ENCODE measurements at regions not wholly inside any gene's neighbourhood (a gene's known extent, or its start where the extent isn't known, plus 50 kb on each side); places are given as distances from the start of the nearest gene placed in this dataset.

DNA sequence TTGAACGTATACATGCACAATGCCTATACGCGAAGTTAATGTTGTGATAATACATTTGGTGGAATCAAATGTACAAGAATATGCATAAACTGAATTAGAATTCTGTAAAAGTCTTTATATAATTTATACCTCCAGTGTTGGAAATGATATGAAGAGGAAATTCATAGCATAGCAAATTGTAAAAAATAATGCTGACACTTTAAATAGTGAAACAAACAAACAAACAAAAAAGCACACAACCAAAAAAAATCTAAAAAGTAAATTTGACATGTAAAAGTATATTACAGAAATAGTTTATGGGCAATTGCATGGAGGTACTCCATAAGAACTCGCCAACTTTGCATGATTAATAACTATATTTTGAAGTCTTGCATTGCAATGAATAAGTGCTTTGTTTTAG is 780.9 kb downstream of the TBC1D32 start:
- no peaks in the 10 kb centered on the region for H3K27me3 ChIP-seq (ENCODE audit: insufficient read depth, low read depth)
- H3K79me2 ChIP-seq (ENCODE audit: insufficient read depth, low read depth), result no peaks in the 10 kb centered on the region
- H3K4me3 ChIP-seq (IDR thresholded peaks at IDR 0.05; ENCODE audit: insufficient read depth, low read depth, low read length), result no peak overlapping the region
- H3K36me3 ChIP-seq (ENCODE audit: insufficient read depth), result no peaks in the 10 kb centered on the region
- H3K9ac ChIP-seq, result no peak overlapping the region
- H3K27ac ChIP-seq, result no peak overlapping the region
- H2AFZ ChIP-seq (ENCODE audit: low read depth), result no peak overlapping the region
- H4K20me1 ChIP-seq (ENCODE audit: insufficient read depth), result no peaks in the 10 kb centered on the region
- H3K4me2 ChIP-seq, result no peak overlapping the region
- TF ChIP-seq, protein P1, sequence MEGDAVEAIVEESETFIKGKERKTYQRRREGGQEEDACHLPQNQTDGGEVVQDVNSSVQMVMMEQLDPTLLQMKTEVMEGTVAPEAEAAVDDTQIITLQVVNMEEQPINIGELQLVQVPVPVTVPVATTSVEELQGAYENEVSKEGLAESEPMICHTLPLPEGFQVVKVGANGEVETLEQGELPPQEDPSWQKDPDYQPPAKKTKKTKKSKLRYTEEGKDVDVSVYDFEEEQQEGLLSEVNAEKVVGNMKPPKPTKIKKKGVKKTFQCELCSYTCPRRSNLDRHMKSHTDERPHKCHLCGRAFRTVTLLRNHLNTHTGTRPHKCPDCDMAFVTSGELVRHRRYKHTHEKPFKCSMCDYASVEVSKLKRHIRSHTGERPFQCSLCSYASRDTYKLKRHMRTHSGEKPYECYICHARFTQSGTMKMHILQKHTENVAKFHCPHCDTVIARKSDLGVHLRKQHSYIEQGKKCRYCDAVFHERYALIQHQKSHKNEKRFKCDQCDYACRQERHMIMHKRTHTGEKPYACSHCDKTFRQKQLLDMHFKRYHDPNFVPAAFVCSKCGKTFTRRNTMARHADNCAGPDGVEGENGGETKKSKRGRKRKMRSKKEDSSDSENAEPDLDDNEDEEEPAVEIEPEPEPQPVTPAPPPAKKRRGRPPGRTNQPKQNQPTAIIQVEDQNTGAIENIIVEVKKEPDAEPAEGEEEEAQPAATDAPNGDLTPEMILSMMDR (conservative IDR thresholded peaks at IDR 0.05; ENCODE audit: low read depth, low read length), result no peak
- no peaks in the 10 kb centered on the region for H3K4me1 ChIP-seq (ENCODE audit: low read depth, poor library complexity, severe bottlenecking)

DNA sequence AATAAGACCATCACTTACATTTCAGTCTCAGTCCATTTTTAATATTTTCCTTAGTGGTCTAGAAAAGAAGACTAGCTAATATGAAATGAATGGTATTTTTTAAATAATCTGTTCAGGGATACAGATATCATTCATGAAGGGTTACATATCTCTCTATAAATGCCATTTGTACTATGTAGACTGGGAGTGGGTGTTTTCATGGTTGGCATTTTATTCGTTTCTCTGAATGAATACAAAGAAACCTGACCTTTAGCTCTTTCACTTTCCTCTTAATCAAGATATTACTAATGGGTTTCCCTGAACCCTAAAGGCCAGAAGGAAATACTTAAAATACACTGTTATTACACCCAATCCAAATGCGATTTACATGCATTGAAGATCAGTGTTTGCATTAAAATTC is 788.9 kb downstream of the TBC1D32 start:
- no peaks in the 10 kb centered on the region for H3K27me3 ChIP-seq (ENCODE audit: insufficient read depth, low read depth)
- TF ChIP-seq, protein P1 (conservative IDR thresholded peaks at IDR 0.05; ENCODE audit: low read depth, low read length), result no peak
- H2AFZ ChIP-seq (ENCODE audit: low read depth), result no peak overlapping the region

DNA sequence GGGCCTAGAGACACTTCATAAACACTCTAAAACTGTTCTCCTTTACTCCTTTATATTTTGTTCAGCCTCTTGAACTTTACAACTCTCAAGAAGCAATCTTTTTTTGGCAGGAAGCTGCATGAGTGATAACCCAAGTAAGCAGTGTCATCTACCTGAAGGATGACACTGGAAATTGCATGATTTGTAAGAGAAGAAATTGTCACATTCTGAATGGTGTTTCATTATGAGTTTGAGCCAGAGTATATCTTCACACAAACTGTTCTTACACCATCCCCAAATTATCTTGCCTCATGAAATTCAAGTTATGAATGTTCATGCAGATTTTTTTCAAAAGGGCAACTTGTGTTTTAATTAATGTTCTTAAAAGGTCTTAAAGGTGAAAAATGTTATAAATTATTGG is 799.3 kb downstream of the TBC1D32 start:
- TF ChIP-seq, protein P1 (conservative IDR thresholded peaks at IDR 0.05; ENCODE audit: low read depth, low read length), result no peak
- Histone ChIP-seq H3K9ac (no peak overlapping the region), H3K4me3 (IDR thresholded peaks at IDR 0.05; ENCODE audit: insufficient read depth, low read depth, low read length) (no peak overlapping the region), H3K27ac (no peak overlapping the region), H3K36me3 (ENCODE audit: insufficient read depth) (no peaks in the 10 kb centered on the region), H4K20me1 (ENCODE audit: insufficient read depth) (no peaks in the 10 kb centered on the region), H3K27me3 (ENCODE audit: insufficient read depth, low read depth) (no peaks in the 10 kb centered on the region), H2AFZ (ENCODE audit: low read depth) (no peak overlapping the region), H3K79me2 (ENCODE audit: insufficient read depth, low read depth) (no peaks in the 10 kb centered on the region), H3K4me1 (ENCODE audit: low read depth, poor library complexity, severe bottlenecking) (no peaks in the 10 kb centered on the region), H3K4me2 (no peak overlapping the region)

More for the DNA sequence above, 788.9 kb downstream of the TBC1D32 start:
- no peak overlapping the region for H3K4me3 ChIP-seq (IDR thresholded peaks at IDR 0.05; ENCODE audit: insufficient read depth, low read depth, low read length)
- no peaks in the 10 kb centered on the region for H3K4me1 ChIP-seq (ENCODE audit: low read depth, poor library complexity, severe bottlenecking)
- no peaks in the 10 kb centered on the region for H3K36me3 ChIP-seq (ENCODE audit: insufficient read depth)
- no peak overlapping the region for H3K9ac ChIP-seq
- no peak overlapping the region for H3K27ac ChIP-seq
- H3K4me2 ChIP-seq, result no peak overlapping the region
- H3K79me2 ChIP-seq (ENCODE audit: insufficient read depth, low read depth), result no peaks in the 10 kb centered on the region
- H4K20me1 ChIP-seq (ENCODE audit: insufficient read depth), result no peaks in the 10 kb centered on the region

DNA sequence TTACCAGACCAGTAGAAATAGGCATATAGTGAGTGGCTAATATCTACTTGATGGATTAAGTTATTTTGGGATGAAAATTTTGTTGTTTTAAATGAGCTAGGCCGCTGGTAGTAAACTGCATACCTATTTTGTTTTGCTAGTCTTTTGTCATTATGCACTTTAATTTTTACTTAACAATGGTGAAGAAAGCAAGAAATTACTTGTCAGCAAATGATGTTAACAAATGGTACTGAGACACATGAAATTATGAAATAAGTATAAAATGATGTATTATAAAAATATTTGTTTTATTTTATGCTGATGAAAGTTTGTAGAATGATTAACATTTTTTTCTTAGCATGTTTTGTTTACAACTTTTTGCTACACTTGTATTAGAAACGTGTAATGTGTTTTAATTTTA is 807.7 kb downstream of the TBC1D32 start:
- no peaks in the 10 kb centered on the region for H4K20me1 ChIP-seq (ENCODE audit: insufficient read depth)
- H3K4me2 ChIP-seq, result no peak overlapping the region
- H3K36me3 ChIP-seq (ENCODE audit: insufficient read depth), result no peaks in the 10 kb centered on the region
- no peak overlapping the region for H2AFZ ChIP-seq (ENCODE audit: low read depth)
- no peaks in the 10 kb centered on the region for H3K4me1 ChIP-seq (ENCODE audit: low read depth, poor library complexity, severe bottlenecking)
- no peak overlapping the region for H3K4me3 ChIP-seq (IDR thresholded peaks at IDR 0.05; ENCODE audit: insufficient read depth, low read depth, low read length)
- no peaks in the 10 kb centered on the region for H3K79me2 ChIP-seq (ENCODE audit: insufficient read depth, low read depth)
- no peak overlapping the region for H3K27ac ChIP-seq
- TF ChIP-seq, protein P1 (conservative IDR thresholded peaks at IDR 0.05; ENCODE audit: low read depth, low read length), result no peak
- H3K27me3 ChIP-seq (ENCODE audit: insufficient read depth, low read depth), result no peaks in the 10 kb centered on the region
- no peak overlapping the region for H3K9ac ChIP-seq

Measured in KMS-11 (cell line).